DMS153 treated with DMSO at 0.1 percent for 48 hours (cell line): ENCODE measurements at regions not wholly inside any gene's neighbourhood (a gene's known extent, or its start where the extent isn't known, plus 50 kb on each side); places are given as distances from the start of the nearest gene placed in this dataset.
A peak's percentile ranks its signal among the peaks of the same experiment; 100 is the strongest.
"Not testable (repeated sequence)": the region's sequence is repeated elsewhere in the genome, so short reads cannot be mapped to it uniquely, and the experiment has no call there.

Source experiments
- DNase-seq: peaks from one replicate; lab custom pipeline; 2025; ENCODE audit not compliant: unreplicated experiment; lab: John Stamatoyannopoulos, UW

- no peak for DNase-seq
Observed at GRCh38 chr4:66955784-66956183, 589.5 kb downstream of the CENPC start.

- DNase-seq: no peak
Observed at GRCh38 chr4:66949419-66949818, 595.9 kb downstream of the CENPC start.

GRCh38 chr4:66946761-66947160 is 598.5 kb downstream of the CENPC start:
- no peak for DNase-seq

GRCh38 chr4:66943112-66943511 is 602.2 kb downstream of the CENPC start:
- DNase-seq: no peak

GRCh38 chr4:66931981-66932380 is 613.3 kb downstream of the CENPC start:
- DNase-seq: not testable (repeated sequence)

GRCh38 chr4:66930206-66930605 is 615.1 kb downstream of the CENPC start:
- no peak for DNase-seq

- peak; percentile 13 for DNase-seq
Observed at GRCh38 chr4:66929748-66930147, 615.6 kb downstream of the CENPC start.

- DNase-seq: not testable (repeated sequence)
Observed at GRCh38 chr4:66928881-66929280, 616.4 kb downstream of the CENPC start.

- peak; percentile 49 for DNase-seq
Observed at GRCh38 chr4:66927937-66928336, 617.4 kb downstream of the CENPC start.

- no peak for DNase-seq
Observed at GRCh38 chr4:66926687-66927086, 618.6 kb downstream of the CENPC start.

GRCh38 chr4:66923081-66923865 is 622.0 kb downstream of the CENPC start:
- no peak for DNase-seq

- DNase-seq: no peak
Observed at GRCh38 chr4:66921433-66921832, 623.9 kb downstream of the CENPC start.

GRCh38 chr4:66920514-66920913 is 624.8 kb downstream of the CENPC start:
- no peak for DNase-seq

GRCh38 chr4:66911880-66912279 is 633.4 kb downstream of the CENPC start:
- no peak for DNase-seq

- DNase-seq: peak; percentile 92
Observed at GRCh38 chr4:66906314-66906713, 639.0 kb downstream of the CENPC start.

- DNase-seq: no peak
Observed at GRCh38 chr4:66899422-66900065, 645.8 kb downstream of the CENPC start.

- no peak for DNase-seq
Observed at GRCh38 chr4:66893807-66894206, 651.5 kb downstream of the CENPC start.

GRCh38 chr4:66887061-66887460 is 658.2 kb downstream of the CENPC start:
- no peak for DNase-seq

GRCh38 chr4:66885501-66886165 is 659.7 kb downstream of the CENPC start:
- no peak for DNase-seq

GRCh38 chr4:66876946-66877345 is 668.4 kb downstream of the CENPC start:
- no peak for DNase-seq

GRCh38 chr4:66872661-66873060 is 672.6 kb downstream of the CENPC start:
- no peak for DNase-seq

- no peak for DNase-seq
Observed at GRCh38 chr4:66863481-66863880, 681.8 kb downstream of the CENPC start.
